Cardiac muscle cell (in vitro differentiated cells and primary cell): ENCODE measurements at regions not wholly inside any gene's neighbourhood (a gene's known extent, or its start where the extent isn't known, plus 50 kb on each side); places are given as distances from the start of the nearest gene placed in this dataset.

Experiments
- DNase-seq, 2 donors: peaks; one replicate each; pipeline versions ENCODE4 v3.0.0 to v3.0.0-alpha.2; 2010 to 2017; ENCODE audit warnings: low read depth in 1 of 2, low spot score in 1 of 2
- H3K27ac ChIP-seq: fragments of 200-600 bp; sonication (generic); 2 replicates; pipeline ENCODE4 v1.5.1; 2016
- H3K27me3 ChIP-seq: fragments of 200-600 bp; sonication (generic); 2 replicates; pipeline ENCODE4 v1.6.0; 2016; ENCODE audit warnings: control low read depth
- H3K36me3 ChIP-seq: fragments of 200-600 bp; sonication (generic); 2 replicates; pipeline ENCODE4 v1.5.1; 2016; ENCODE audit warnings: control low read depth
- H3K4me1 ChIP-seq: fragments of 200-600 bp; sonication (generic); 2 replicates; pipeline ENCODE4 v1.8.1; 2017; ENCODE audit warnings: low read depth, mild to moderate bottlenecking, mixed run types
- H3K4me3 ChIP-seq: fragments of 200-600 bp; sonication (generic); 2 replicates; pipeline ENCODE4 v1.5.1; 2016; ENCODE audit warnings: mild to moderate bottlenecking
- H3K9me3 ChIP-seq: fragments of 200-600 bp; sonication (generic); 2 replicates; pipeline ENCODE4 v1.5.1; 2017; ENCODE audit warnings: low read depth, mild to moderate bottlenecking, control low read depth
- TF ChIP-seq, protein P1 (sequence below): IDR thresholded peaks from 2 replicates; pipeline ENCODE4 v1.5.1; 2012; ENCODE audit warnings: low read depth, mild to moderate bottlenecking, low read length

DNA sequence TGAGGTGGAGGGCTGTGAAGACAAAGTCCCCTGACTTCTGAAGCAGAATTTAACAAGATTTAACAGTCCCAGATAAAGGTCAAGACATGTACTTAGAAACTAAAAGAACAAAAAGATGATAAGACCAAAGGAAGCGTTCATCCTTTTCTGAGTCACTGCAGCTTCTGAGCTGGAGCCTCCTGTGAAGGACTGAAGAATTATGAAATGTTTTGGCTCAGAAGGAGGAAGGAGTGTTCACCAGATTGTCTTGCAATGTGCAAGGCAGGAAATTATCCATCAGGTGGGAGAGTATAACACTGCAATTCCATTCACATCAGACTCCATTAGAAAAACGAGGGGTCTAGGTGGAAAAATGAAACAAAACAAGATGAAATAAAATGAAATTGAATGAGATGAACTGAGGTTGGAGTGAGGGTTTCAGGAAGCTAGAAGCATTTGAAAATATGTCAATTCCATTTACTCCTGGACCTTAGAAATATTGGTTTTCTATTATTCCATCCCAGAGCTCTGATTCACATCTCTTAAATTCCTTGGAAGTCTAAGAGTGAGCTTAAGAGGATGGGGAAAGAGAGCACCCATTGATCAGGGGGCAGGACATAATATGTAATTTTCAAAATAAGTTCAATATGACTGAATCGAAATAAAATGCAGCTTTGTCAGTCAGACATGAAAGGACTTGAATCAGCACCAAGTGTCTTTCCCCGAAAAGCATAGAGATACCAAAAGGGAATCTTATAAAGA, 186.1 kb upstream of the LNX1 start:
- no peak overlapping the region for H3K27ac ChIP-seq
- no peaks in the 10 kb centered on the region for H3K4me1 ChIP-seq
- H3K4me3 ChIP-seq = no peak overlapping the region
- no peaks in the 10 kb centered on the region for H3K9me3 ChIP-seq
- no peaks in the 10 kb centered on the region for H3K27me3 ChIP-seq
- TF ChIP-seq, protein P1, sequence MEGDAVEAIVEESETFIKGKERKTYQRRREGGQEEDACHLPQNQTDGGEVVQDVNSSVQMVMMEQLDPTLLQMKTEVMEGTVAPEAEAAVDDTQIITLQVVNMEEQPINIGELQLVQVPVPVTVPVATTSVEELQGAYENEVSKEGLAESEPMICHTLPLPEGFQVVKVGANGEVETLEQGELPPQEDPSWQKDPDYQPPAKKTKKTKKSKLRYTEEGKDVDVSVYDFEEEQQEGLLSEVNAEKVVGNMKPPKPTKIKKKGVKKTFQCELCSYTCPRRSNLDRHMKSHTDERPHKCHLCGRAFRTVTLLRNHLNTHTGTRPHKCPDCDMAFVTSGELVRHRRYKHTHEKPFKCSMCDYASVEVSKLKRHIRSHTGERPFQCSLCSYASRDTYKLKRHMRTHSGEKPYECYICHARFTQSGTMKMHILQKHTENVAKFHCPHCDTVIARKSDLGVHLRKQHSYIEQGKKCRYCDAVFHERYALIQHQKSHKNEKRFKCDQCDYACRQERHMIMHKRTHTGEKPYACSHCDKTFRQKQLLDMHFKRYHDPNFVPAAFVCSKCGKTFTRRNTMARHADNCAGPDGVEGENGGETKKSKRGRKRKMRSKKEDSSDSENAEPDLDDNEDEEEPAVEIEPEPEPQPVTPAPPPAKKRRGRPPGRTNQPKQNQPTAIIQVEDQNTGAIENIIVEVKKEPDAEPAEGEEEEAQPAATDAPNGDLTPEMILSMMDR = no peak
- H3K36me3 ChIP-seq = no peaks in the 10 kb centered on the region
- peak in 1 of 2 donors; percentile 89 for DNase-seq

DNA sequence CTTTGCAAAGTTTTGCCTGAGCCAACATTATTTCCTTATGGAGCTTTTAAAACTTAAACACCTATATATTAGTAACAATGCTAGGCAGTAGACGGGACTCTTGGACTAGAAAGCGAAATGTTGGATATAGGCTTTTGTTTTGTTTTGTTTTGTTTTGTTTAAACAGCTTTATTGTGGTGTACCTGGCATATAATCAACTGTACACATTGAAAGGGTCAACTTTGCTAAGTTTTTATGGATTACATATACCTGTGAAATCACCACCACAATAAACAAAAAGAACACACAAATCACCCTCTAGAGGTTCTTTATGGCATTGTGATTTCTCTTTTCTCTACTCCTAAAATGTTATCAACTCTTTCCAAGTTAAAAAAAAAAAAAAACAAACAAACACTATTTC, 184.9 kb upstream of the LNX1 start:
- Histone ChIP-seq H3K4me1 (no peaks in the 10 kb centered on the region), H3K27ac (no peak overlapping the region), H3K4me3 (no peak overlapping the region), H3K27me3 (no peaks in the 10 kb centered on the region), H3K9me3 (no peaks in the 10 kb centered on the region), H3K36me3 (no peaks in the 10 kb centered on the region)
- TF ChIP-seq, protein P1 = no peak
- no peak for DNase-seq

DNA sequence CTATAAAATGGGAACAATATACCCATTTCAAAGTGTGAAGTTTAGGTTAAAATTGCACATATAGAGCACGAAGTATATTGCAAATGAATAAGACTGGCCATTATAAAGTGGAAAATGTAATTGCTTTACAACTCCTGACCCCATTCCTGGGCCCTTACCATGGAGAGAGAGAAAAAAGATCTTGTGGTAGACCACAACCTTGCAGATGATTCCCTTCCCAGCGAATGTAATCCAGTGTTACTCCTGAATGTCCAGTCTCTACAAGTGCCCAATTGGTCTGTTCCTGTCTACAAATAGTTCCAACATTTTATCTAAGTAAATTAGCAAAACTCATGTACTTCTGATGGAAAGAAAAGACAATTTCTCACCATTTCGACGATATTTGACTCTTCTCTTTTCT, 184.1 kb upstream of the LNX1 start:
- TF ChIP-seq, protein P1 = no peak
- no peak overlapping the region for H3K27ac ChIP-seq
- H3K4me3 ChIP-seq = no peak overlapping the region
- DNase-seq = no peak
- no peaks in the 10 kb centered on the region for H3K36me3 ChIP-seq
- H3K27me3 ChIP-seq = no peaks in the 10 kb centered on the region
- no peaks in the 10 kb centered on the region for H3K4me1 ChIP-seq
- no peaks in the 10 kb centered on the region for H3K9me3 ChIP-seq

DNA sequence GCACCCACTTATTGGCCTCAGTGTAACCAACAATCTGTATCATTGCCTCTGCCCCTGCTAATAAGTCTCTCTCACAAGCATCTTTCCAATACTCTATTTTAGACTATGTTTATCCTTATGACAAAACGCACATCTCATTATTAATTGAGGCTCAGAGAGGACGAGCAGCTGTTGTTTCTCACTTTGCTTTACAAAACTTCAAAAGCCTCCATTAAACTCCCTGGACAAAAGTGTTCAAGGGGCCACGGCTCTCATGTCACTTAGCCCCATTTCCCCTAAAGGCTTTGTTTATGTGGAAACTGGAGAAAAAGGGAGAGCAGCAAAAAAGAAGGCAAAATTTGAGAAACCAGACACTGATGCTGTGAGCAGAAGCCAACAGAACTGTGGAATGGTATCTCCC, 180.0 kb upstream of the LNX1 start:
- Histone ChIP-seq H3K27ac (no peak overlapping the region), H3K27me3 (no peaks in the 10 kb centered on the region), H3K4me1 (no peaks in the 10 kb centered on the region), H3K36me3 (no peaks in the 10 kb centered on the region), H3K4me3 (no peak overlapping the region), H3K9me3 (no peaks in the 10 kb centered on the region)
- TF ChIP-seq, protein P1 = no peak
- no peak for DNase-seq

DNA sequence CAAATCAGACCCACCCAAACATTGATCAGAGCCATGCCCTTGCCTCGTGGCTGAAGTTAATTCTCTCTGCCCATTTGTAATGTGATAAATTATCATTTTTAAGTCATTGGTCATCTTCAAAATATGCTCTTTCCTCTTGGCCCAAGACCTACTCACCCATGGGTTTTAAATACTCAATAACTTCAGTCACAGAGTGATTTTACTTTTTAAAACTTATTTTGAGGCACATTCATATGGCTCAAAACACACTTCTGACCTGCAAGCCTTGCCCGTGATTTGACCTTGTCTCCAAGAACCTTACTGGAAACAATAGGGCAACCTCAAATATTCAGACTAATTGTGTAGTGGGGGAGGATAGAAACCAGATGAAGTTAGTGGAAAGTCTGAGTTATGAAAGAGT, 176.2 kb upstream of the LNX1 start:
- Histone ChIP-seq H3K27me3 (no peaks in the 10 kb centered on the region), H3K4me3 (no peak overlapping the region), H3K27ac (no peak overlapping the region), H3K4me1 (no peaks in the 10 kb centered on the region), H3K9me3 (no peaks in the 10 kb centered on the region), H3K36me3 (no peaks in the 10 kb centered on the region)
- DNase-seq = peak in 1 of 2 donors; percentile 87
- TF ChIP-seq, protein P1 = no peak
